K562 (cell line): ENCODE measurements at regions not wholly inside any gene's neighbourhood (a gene's known extent, or its start where the extent isn't known, plus 50 kb on each side); places are given as distances from the start of the nearest gene placed in this dataset.

Source experiments
- ADNP ChIP-seq: fragments of 200-800 bp; sonication (Bioruptor generic); IDR thresholded peaks from 2 replicates; pipeline ENCODE4 v1.6.1; 2016; ENCODE audit warnings: missing genetic modification characterization, missing compliant biosample characterization
- EWSR1 ChIP-seq: fragments of 450-650 bp; IDR thresholded peaks from 2 replicates; pipeline ENCODE4 v1.6.1; 2018; ENCODE audit warnings: borderline replicate concordance, mild to moderate bottlenecking, low read depth, moderate library complexity; ENCODE audit not compliant: partially characterized antibody
- PHF21A ChIP-seq: fragments of 450-650 bp; IDR thresholded peaks from 2 replicates; pipeline ENCODE4 v1.6.1; 2017; ENCODE audit warnings: low read depth, borderline replicate concordance
- U2AF1 ChIP-seq: fragments of 200-400 bp; formaldehyde crosslinking; optimal IDR thresholded peaks from 2 replicates; pipeline ENCODE3; 2017; ENCODE audit warnings: mild to moderate bottlenecking, low read depth, low read length, moderate library complexity
- TF ChIP-seq, protein P1 (sequence below): sonication (generic); formaldehyde crosslinking; IDR thresholded peaks from 2 replicates; pipeline ENCODE4 v1.8.1; 2023; ENCODE audit warnings: mild to moderate bottlenecking, missing genetic modification reagents
- TF ChIP-seq, protein P2 (sequence below), 3 experiments: IDR thresholded peaks in 2 of 3; conservative IDR thresholded peaks in 1 of 3; 2 replicates each; pipeline ENCODE4 v1.5.1; 2011 to 2012; ENCODE audit warnings: low read length in 3 of 3, mild to moderate bottlenecking in 3 of 3, control low read depth in 2 of 3, improper control_type of control experiment in 1 of 3, inconsistent platforms in 1 of 3, low read depth in 1 of 3, mixed read lengths in 1 of 3, moderate library complexity in 1 of 3; ENCODE audit not compliant: insufficient read depth in 2 of 3
- TF ChIP-seq, protein P3 (sequence below), 2 experiments: fragments of 450-650 bp in 1 of 2; sonication (generic) in 1 of 2; formaldehyde crosslinking in 1 of 2; IDR thresholded peaks in 1 of 2; conservative IDR thresholded peaks in 1 of 2; 2 replicates each; pipeline versions ENCODE4 v1.6.1 to v1.8.1; 2016 to 2023; ENCODE audit warnings: mild to moderate bottlenecking in 2 of 2, moderate library complexity in 2 of 2, inconsistent platforms in 1 of 2, missing genetic modification reagents in 1 of 2
- TF ChIP-seq, protein P4 (sequence below): fragments of 450-650 bp; IDR thresholded peaks from 2 replicates; pipeline ENCODE4 v1.6.1; 2018; ENCODE audit not compliant: partially characterized antibody

DNA sequence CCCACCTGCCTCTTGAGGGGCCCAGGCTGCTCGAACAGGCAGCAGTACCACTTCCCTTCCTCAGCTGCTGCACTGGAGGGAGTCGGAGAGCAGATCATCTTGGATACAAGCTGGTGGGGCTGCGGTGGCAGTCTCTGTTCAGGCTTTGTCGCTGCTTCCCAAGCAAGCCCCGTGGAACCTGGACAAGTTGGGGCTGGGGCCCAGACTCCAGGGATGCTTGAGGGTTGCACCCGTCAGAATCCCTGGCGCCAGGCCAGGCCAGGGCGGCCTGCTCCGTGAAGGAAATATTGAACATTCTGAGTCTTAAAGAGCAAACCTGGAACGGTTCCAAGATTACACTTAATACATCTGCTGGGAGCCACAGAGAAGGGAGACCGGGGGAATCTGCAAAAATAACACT lies 310.1 kb upstream of the SORL1-AS1 start (continued):
- TF ChIP-seq, protein P1, sequence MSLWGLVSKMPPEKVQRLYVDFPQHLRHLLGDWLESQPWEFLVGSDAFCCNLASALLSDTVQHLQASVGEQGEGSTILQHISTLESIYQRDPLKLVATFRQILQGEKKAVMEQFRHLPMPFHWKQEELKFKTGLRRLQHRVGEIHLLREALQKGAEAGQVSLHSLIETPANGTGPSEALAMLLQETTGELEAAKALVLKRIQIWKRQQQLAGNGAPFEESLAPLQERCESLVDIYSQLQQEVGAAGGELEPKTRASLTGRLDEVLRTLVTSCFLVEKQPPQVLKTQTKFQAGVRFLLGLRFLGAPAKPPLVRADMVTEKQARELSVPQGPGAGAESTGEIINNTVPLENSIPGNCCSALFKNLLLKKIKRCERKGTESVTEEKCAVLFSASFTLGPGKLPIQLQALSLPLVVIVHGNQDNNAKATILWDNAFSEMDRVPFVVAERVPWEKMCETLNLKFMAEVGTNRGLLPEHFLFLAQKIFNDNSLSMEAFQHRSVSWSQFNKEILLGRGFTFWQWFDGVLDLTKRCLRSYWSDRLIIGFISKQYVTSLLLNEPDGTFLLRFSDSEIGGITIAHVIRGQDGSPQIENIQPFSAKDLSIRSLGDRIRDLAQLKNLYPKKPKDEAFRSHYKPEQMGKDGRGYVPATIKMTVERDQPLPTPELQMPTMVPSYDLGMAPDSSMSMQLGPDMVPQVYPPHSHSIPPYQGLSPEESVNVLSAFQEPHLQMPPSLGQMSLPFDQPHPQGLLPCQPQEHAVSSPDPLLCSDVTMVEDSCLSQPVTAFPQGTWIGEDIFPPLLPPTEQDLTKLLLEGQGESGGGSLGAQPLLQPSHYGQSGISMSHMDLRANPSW (CRISPR knock-in tag): no peak
- TF ChIP-seq PHF21A (no peak), U2AF1 (no peak), ADNP (tag) (no peak), EWSR1 (no peak)
- TF ChIP-seq, protein P2, sequence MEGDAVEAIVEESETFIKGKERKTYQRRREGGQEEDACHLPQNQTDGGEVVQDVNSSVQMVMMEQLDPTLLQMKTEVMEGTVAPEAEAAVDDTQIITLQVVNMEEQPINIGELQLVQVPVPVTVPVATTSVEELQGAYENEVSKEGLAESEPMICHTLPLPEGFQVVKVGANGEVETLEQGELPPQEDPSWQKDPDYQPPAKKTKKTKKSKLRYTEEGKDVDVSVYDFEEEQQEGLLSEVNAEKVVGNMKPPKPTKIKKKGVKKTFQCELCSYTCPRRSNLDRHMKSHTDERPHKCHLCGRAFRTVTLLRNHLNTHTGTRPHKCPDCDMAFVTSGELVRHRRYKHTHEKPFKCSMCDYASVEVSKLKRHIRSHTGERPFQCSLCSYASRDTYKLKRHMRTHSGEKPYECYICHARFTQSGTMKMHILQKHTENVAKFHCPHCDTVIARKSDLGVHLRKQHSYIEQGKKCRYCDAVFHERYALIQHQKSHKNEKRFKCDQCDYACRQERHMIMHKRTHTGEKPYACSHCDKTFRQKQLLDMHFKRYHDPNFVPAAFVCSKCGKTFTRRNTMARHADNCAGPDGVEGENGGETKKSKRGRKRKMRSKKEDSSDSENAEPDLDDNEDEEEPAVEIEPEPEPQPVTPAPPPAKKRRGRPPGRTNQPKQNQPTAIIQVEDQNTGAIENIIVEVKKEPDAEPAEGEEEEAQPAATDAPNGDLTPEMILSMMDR (IDR thresholded peaks at IDR 0.05 in 2 of 3, conservative IDR thresholded peaks at IDR 0.05 in 1 of 3; ENCODE audit: insufficient read depth in 2 of 3, low read depth in 1 of 3, low read length in 3 of 3): no peak
- TF ChIP-seq, protein P3, sequence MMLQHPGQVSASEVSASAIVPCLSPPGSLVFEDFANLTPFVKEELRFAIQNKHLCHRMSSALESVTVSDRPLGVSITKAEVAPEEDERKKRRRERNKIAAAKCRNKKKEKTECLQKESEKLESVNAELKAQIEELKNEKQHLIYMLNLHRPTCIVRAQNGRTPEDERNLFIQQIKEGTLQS (IDR thresholded peaks at IDR 0.05): no peak
- TF ChIP-seq, protein P3 (CRISPR knock-in tag; conservative IDR thresholded peaks at IDR 0.05): no peak
- TF ChIP-seq, protein P4, sequence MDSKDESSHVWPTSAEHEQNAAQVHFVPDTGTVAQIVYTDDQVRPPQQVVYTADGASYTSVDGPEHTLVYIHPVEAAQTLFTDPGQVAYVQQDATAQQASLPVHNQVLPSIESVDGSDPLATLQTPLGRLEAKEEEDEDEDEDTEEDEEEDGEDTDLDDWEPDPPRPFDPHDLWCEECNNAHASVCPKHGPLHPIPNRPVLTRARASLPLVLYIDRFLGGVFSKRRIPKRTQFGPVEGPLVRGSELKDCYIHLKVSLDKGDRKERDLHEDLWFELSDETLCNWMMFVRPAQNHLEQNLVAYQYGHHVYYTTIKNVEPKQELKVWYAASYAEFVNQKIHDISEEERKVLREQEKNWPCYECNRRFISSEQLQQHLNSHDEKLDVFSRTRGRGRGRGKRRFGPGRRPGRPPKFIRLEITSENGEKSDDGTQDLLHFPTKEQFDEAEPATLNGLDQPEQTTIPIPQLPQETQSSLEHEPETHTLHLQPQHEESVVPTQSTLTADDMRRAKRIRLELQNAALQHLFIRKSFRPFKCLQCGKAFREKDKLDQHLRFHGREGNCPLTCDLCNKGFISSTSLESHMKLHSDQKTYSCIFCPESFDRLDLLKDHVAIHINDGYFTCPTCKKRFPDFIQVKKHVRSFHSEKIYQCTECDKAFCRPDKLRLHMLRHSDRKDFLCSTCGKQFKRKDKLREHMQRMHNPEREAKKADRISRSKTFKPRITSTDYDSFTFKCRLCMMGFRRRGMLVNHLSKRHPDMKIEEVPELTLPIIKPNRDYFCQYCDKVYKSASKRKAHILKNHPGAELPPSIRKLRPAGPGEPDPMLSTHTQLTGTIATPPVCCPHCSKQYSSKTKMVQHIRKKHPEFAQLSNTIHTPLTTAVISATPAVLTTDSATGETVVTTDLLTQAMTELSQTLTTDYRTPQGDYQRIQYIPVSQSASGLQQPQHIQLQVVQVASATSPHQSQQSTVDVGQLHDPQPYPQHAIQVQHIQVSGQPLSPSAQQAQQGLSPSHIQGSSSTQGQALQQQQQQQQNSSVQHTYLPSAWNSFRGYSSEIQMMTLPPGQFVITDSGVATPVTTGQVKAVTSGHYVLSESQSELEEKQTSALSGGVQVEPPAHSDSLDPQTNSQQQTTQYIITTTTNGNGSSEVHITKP: no peak
